ENCODE measurements at regions not wholly inside any gene's neighbourhood (a gene's known extent, or its start where the extent isn't known, plus 50 kb on each side); places are given as distances from the start of the nearest gene placed in this dataset.

GRCh38 chr14:65193916-65194590 lies 91.7 kb upstream of the MAX start:
- Histone ChIP-seq H3K27ac (ENCODE audit: low read depth, low read length) (no peak overlapping the region), H3K4me3 (ENCODE audit: insufficient read depth, low read length, poor library complexity, severe bottlenecking) (no peak overlapping the region), H3K9me2 (replicated peaks; ENCODE audit: insufficient read depth, low read length) (no peaks in the 10 kb centered on the region), H4K20me1 (ENCODE audit: low read depth, low read length) (no peaks in the 10 kb centered on the region), H3K9ac (ENCODE audit: low read length) (no peak overlapping the region), H3K79me2 (ENCODE audit: insufficient read depth, low read length) (no peaks in the 10 kb centered on the region), H3F3A (ENCODE audit: insufficient read depth) (no peaks in the 10 kb centered on the region; the same call in 1 of the 2 replicates), H3K9me3 (ENCODE audit: insufficient read depth, low read length) (no peaks in the 10 kb centered on the region), H2AFZ (ENCODE audit: low read depth, low read length, severe bottlenecking) (no peak overlapping the region), H3K4me2 (ENCODE audit: low read depth, low read length, poor library complexity, severe bottlenecking) (peak overlapping the region; percentile 69), H3K27me3 (ENCODE audit: low read length) (no peaks in the 10 kb centered on the region), H3K36me3 (ENCODE audit: low read length) (no peaks in the 10 kb centered on the region)
- TF ChIP-seq CTCF (IDR thresholded peaks at IDR 0.05; ENCODE audit: insufficient read depth, low read length, poor library complexity, severe bottlenecking) (no peak), EZH2phosphoT487 (conservative IDR thresholded peaks at IDR 0.05; ENCODE audit: low read length) (no peak)

DNA sequence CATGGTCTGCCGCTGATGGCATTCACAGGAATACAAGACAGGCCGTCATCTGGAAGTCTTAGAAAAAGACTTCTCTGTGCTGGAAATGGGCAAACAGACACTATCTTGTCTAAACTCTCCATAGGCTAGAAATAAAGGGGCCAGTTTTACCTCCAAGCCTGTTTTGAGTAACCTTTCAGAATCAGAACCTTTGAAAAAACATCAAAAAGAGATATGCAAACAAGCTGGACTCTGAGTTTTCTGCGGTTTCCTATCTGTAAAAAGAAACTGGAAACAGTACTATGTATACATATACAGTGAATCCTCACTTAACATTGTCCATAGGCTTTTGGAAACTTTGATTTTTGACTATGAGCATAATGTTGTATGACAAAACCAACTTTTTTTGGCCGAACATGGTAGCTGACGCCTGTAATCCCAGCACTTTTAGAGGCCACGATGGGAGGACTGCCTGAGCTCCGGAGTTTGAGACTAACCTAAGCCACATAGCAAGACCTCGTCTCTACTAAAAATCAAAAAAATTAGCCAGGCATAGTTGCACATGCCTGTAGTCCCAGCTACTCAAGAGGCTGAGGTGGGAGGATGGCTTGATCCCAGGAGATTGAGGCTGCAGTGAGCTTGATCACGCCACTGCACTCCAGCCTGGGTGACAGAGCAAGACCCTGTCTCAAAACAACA lies 92.9 kb upstream of the MAX start:
- H3K9ac ChIP-seq (ENCODE audit: low read length) = peak overlapping the region; percentile 34
- no peaks in the 10 kb centered on the region for H3K9me3 ChIP-seq (ENCODE audit: insufficient read depth, low read length)
- H3K4me3 ChIP-seq (ENCODE audit: insufficient read depth, low read length, poor library complexity, severe bottlenecking) = peak overlapping the region; percentile 21
- no peaks in the 10 kb centered on the region for H3K9me2 ChIP-seq (replicated peaks; ENCODE audit: insufficient read depth, low read length)
- no peaks in the 10 kb centered on the region; the same call in 1 of the 2 replicates for H3F3A ChIP-seq (ENCODE audit: insufficient read depth)
- H3K79me2 ChIP-seq (ENCODE audit: insufficient read depth, low read length) = no peaks in the 10 kb centered on the region
- no peak for TF ChIP-seq EZH2phosphoT487 (conservative IDR thresholded peaks at IDR 0.05; ENCODE audit: low read length)
- TF ChIP-seq CTCF (IDR thresholded peaks at IDR 0.05; ENCODE audit: insufficient read depth, low read length, poor library complexity, severe bottlenecking) = no peak
- no peaks in the 10 kb centered on the region for H3K36me3 ChIP-seq (ENCODE audit: low read length)
- H2AFZ ChIP-seq (ENCODE audit: low read depth, low read length, severe bottlenecking) = peak overlapping the region; percentile 60
- no peaks in the 10 kb centered on the region for H3K27me3 ChIP-seq (ENCODE audit: low read length)
- H4K20me1 ChIP-seq (ENCODE audit: low read depth, low read length) = no peaks in the 10 kb centered on the region
- peak overlapping the region; percentile 52 for H3K27ac ChIP-seq (ENCODE audit: low read depth, low read length)
- peak overlapping the region; percentile 69 for H3K4me2 ChIP-seq (ENCODE audit: low read depth, low read length, poor library complexity, severe bottlenecking)

- Histone ChIP-seq H3K9ac (ENCODE audit: low read length) (no peak overlapping the region), H3K9me2 (replicated peaks; ENCODE audit: insufficient read depth, low read length) (no peaks in the 10 kb centered on the region), H3F3A (ENCODE audit: insufficient read depth) (no peaks in the 10 kb centered on the region; the same call in 1 of the 2 replicates), H3K27ac (ENCODE audit: low read depth, low read length) (no peak overlapping the region), H3K36me3 (ENCODE audit: low read length) (no peaks in the 10 kb centered on the region), H3K27me3 (ENCODE audit: low read length) (no peaks in the 10 kb centered on the region), H3K4me3 (ENCODE audit: insufficient read depth, low read length, poor library complexity, severe bottlenecking) (no peak overlapping the region), H2AFZ (ENCODE audit: low read depth, low read length, severe bottlenecking) (no peak overlapping the region), H3K9me3 (ENCODE audit: insufficient read depth, low read length) (no peaks in the 10 kb centered on the region), H3K4me2 (ENCODE audit: low read depth, low read length, poor library complexity, severe bottlenecking) (no peak overlapping the region), H3K79me2 (ENCODE audit: insufficient read depth, low read length) (no peaks in the 10 kb centered on the region), H4K20me1 (ENCODE audit: low read depth, low read length) (no peaks in the 10 kb centered on the region)
- no peak for TF ChIP-seq CTCF (IDR thresholded peaks at IDR 0.05; ENCODE audit: insufficient read depth, low read length, poor library complexity, severe bottlenecking)
- no peak for TF ChIP-seq EZH2phosphoT487 (conservative IDR thresholded peaks at IDR 0.05; ENCODE audit: low read length)
These were observed 96.0 kb upstream of the MAX start for GRCh38 chr14:65198346-65198745.

Data from SU-DHL-6 (cell line).